ENCODE measurements at regions not wholly inside any gene's neighbourhood (a gene's known extent, or its start where the extent isn't known, plus 50 kb on each side); places are given as distances from the start of the nearest gene placed in this dataset.

- TF ChIP-seq, protein P1, sequence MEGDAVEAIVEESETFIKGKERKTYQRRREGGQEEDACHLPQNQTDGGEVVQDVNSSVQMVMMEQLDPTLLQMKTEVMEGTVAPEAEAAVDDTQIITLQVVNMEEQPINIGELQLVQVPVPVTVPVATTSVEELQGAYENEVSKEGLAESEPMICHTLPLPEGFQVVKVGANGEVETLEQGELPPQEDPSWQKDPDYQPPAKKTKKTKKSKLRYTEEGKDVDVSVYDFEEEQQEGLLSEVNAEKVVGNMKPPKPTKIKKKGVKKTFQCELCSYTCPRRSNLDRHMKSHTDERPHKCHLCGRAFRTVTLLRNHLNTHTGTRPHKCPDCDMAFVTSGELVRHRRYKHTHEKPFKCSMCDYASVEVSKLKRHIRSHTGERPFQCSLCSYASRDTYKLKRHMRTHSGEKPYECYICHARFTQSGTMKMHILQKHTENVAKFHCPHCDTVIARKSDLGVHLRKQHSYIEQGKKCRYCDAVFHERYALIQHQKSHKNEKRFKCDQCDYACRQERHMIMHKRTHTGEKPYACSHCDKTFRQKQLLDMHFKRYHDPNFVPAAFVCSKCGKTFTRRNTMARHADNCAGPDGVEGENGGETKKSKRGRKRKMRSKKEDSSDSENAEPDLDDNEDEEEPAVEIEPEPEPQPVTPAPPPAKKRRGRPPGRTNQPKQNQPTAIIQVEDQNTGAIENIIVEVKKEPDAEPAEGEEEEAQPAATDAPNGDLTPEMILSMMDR (IDR thresholded peaks at IDR 0.05) = no peak
- no peak for TF ChIP-seq POLR2A (IDR thresholded peaks at IDR 0.05)
Observed at GRCh38 chr14:86865934-86866333, 1127.0 kb downstream of the GALC start.

Data from body of pancreas (tissue), 4 donors.